ENCODE measurements at regions not wholly inside any gene's neighbourhood (a gene's known extent, or its start where the extent isn't known, plus 50 kb on each side); places are given as distances from the start of the nearest gene placed in this dataset.

GRCh38 chr2:65582364-65582763, 150.0 kb upstream of the SPRED2 start:
- TF ChIP-seq CTCF (IDR thresholded peaks at IDR 0.05) (no peak), EZH2 (IDR thresholded peaks at IDR 0.05; ENCODE audit: borderline replicate concordance, insufficient read depth, low read depth, low read length, poor library complexity, severe bottlenecking) (no peak)

All from B cell (primary cell).